T47D (cell line): ENCODE measurements at regions not wholly inside any gene's neighbourhood (a gene's known extent, or its start where the extent isn't known, plus 50 kb on each side); places are given as distances from the start of the nearest gene placed in this dataset.
"Not testable (repeated sequence)": the region's sequence is repeated elsewhere in the genome, so short reads cannot be mapped to it uniquely, and the experiment has no call there.

Experiments
- DNase-seq, 2 experiments: peaks; one replicate each; pipeline versions ENCODE4 v3.0.0 to v3.0.0-alpha.2; 2011 to 2012; ENCODE audit warnings: low read depth in 1 of 2, low spot score in 1 of 2
- JUND ChIP-seq: IDR thresholded peaks from 2 replicates; pipeline ENCODE4 v1.6.1; 2012; ENCODE audit warnings: low read depth
- in situ Hi-C: cut with HindIII; loops from 2 replicates; pipeline ENCODE4 v1.10.0; 2016; ENCODE audit warnings: low sequenced_read_pairs, low pct_unique_long_range_greater_than_20kb

DNA sequence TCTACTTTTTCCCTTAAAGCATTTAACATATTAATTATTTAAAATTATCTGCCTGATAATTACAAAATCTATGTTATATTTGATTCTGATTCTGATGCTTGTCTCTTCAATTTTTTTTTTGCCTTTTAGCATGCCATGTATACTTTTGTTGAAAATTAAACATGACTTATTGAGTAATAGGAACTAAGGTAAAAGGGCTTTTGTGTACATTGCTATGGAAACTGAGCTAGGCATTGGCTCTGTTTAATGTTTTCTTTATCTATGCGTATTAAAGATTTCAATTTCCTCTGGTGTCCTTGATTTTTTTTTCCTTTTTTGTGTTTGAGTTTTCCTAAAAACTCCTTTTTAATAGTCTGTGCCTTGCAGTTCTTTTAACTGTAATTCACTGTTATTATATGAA, 805.2 kb downstream of the DHX35 start:
- TF ChIP-seq JUND = no peak
- no peak for DNase-seq
- in situ Hi-C loops = no loop called here

DNA sequence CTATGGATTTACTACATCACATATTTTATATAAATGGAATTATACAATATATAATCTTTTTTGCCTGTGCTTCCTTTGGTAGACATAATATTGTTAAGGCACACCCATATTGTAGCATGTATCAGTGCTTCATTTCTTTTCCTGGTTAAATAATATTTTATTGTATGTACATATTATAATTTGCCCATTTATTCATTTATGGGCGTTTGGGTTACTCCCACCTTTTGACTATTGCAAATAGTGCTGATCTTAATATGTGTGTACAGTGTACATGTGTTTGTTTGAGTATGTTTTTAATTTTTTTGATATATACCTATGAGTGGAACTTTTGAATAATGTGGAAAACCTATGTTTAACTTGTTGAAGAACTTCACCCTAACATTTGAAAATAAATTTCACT, 804.2 kb downstream of the DHX35 start:
- no peak for DNase-seq
- in situ Hi-C loops = no loop called here
- no peak for TF ChIP-seq JUND

DNA sequence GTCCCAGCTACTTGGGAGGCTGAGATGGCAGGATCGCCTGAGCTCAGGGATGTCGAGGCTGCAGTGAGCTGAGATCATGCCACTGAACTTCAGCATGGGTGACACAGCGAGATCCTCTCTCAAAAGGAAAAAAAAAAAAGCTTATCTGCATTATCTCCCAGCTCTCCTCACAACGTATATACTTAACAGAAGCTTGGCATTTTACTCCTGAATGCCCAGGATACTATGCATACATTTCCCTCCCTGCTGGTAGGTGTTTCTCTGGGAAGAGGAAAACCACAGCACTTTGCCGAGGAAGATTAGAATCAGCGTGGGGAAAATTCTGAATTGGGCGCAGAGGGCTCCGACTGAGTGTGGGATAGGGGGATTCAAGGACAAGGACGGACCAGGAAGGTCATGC, 800.6 kb downstream of the DHX35 start:
- in situ Hi-C loops = no loop called here
- DNase-seq = no peak
- TF ChIP-seq JUND = no peak

DNA sequence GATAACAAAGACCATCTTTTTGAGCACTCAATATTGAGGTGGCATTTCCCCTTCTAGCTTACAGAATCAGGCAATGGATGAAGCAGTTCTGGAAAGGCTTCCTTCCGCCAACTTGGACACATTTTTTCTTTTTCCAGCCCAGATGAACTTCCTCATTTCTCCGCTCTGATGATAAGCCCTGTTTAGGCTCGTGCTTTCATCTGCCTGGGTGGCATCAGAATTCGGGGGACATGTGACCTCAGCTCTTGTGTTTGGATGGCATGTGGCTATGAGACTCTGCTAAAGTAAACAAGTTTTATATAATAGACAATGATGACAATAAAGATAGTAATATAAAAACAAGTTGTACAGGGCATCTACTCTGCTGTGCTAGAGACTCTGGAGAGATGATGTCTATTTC, 796.7 kb downstream of the DHX35 start:
- DNase-seq = no peak
- in situ Hi-C loops = no loop called here
- TF ChIP-seq JUND = no peak

DNA sequence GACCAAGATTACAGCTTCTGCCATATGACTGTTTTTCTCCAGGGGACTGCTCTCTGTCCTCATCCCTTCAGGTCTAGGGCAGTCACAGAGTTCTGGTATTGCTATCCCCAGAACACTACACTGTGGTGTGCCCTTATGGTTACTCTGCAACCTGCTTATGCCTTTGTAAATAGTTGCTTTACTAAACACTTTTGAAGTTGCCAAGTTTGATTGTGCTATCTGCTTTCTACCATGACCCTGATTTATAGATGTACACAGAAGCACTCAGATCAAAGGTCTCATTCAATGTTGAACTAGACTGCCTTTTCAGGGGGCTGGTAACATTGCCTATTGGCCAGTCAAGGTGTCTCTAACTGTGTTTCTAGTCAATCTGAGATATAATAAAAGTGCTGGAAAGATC, 794.7 kb downstream of the DHX35 start:
- TF ChIP-seq JUND = no peak
- no peak for DNase-seq
- in situ Hi-C loops = no loop called here

DNA sequence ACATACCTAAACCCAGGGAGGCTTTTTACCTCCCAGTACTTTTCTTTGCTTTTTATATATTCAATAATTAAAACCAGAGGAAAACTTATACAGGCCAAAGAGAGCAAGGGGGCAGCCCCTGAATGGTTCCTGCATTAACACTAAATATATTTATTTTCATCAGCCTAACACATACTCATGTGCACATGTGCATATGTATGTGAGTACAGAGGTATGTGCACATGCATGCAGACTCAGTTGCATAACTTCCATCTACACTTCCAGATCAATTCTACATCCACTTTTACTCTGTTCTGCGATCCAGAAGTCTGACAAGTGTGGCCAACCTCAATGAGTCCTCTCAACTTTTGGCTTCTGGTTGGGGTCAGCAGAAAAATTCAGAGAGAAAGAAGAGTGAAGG, 794.2 kb downstream of the DHX35 start:
- no peak for DNase-seq
- TF ChIP-seq JUND = no peak
- in situ Hi-C loops = no loop called here

DNA sequence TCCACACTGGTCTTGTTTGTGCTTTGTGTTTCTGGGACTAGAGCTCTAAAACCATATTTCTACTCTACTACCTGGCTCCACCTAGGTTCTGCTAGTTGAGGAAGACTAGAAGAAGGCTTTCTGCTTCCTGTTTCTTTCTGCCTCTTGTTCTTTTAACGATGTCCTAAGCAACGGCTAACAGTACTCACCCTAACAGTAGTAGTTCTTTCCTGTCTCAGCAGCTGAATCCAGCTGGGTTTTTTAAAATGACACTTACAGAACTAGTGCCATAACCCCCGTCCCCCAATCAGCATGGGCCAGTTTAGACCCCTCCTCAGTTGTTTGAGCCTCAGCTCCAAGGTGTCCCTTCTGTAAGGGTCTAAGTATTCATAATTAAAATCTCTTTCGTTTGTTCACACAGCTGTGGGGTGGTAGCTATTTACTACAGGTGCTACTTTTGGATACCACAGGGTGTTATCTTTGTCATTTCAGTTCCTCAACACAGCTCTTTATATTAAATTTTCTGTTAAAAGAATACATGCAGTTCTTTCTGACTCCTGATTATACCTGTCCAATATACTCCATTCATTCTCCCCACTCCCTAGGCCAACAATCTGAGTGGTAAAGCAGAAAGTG, 790.2 kb downstream of the DHX35 start:
- no peak for DNase-seq
- in situ Hi-C loops = no loop called here
- no peak for TF ChIP-seq JUND

DNA sequence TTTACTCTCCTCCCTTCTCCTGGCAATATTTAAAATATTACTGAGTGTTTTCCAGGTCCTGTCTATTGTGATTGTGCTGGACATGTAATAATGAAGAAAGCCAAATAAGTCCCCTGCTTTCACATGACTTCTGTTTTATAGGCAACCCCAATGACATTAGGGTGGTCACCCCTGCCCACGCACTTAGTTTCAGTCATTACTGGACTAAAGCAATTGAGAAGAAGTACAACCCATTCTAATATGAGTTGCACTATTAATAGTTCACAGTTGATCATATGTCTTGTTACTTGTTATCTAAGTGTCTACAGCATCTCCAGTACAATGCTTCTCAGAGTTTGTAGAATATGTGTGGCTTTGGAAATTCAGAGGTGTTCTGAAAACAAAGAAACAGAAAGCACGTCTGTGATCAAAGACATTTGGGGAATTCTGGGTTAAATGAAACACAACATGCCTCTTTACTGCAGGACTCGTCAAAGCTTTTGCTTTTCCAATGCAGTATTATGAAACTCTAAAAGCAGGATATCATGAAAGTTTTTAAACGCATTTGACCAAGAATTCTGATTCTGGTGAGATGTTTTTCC, 789.5 kb downstream of the DHX35 start:
- in situ Hi-C loops = no loop called here
- DNase-seq = no peak
- no peak for TF ChIP-seq JUND

DNA sequence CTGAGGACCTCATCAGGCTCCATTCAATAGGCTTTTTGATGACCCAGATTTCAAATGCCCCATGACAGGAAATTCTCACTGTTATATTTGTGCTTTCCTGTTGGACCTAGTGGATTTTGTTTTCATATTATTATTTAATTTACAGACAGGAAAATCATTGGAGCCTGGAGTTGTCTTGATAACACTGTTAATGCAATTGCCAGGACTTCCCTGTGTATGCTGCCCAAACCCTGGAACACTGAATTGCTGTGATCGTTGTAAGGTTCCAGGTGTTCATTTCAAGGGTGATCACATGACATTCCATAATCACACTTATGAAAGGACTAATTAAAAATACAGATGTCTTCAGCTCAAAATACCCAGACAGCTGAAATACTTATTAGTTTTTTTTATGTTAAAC, 783.2 kb downstream of the DHX35 start:
- in situ Hi-C loops = no loop called here
- no peak for TF ChIP-seq JUND
- no peak for DNase-seq

DNA sequence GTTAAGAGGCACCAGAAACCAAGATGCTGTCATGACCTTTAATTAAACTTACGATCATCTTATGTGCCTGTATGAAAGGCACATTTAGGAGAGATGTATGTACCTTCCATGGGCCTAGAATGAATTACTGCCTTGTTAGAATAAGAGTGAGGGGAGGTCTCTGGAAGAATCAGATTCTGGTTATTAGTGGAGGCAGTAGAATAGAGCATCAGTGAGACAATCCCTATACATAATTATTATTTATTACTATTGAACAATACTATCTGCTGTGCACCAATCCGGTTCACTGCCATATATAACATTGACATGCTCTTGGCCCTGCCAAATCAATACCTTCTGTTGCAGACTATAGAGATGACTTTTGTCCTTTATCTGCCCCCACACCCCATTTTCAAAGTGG, 776.5 kb downstream of the DHX35 start:
- TF ChIP-seq JUND = no peak
- in situ Hi-C loops = no loop called here
- no peak for DNase-seq

DNA sequence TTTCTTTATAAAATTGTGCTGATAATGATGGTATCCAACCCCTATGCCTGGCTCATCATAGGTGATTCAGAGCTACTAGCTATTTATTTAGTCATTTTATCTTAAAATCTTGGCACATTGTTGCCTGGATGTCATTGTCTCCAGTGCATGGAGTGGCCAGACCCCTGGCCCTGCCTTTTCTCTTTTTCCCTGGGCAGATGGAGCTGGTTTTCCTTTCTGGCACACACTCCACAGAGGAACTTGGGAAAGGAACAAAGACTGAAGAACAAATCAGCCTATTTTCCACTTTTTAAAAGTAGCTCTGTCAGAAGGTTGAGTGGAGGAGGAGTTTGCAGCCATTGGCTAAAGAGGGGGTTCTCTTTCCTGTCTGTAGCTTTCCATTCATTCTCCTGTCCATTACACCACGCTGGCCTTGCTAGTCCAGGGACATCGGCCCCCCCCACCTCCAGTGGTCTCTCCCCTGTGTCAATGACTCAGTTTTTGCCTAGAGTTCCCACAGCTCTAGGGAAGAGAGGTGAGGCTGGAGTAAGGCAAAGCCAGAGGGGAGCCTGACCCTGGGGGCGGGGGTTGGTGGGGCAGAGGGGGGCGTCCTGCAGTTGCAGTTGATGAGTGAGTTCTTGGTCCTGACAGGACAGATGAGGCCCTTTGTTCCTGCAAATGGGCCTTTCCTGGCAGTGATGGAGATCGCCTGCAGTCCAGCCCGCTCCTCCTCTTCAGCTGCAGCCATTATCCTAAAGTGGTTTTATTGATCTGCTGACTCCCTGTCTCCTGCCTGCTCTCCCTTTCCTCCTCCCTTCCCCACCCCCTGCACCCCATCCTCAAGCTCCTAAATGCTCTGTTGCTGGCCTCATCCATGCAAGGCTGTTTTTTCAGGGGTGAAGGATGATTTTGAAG, 774.5 kb downstream of the DHX35 start:
- no peak for DNase-seq
- no peak for TF ChIP-seq JUND
- in situ Hi-C loops = no loop called here

DNA sequence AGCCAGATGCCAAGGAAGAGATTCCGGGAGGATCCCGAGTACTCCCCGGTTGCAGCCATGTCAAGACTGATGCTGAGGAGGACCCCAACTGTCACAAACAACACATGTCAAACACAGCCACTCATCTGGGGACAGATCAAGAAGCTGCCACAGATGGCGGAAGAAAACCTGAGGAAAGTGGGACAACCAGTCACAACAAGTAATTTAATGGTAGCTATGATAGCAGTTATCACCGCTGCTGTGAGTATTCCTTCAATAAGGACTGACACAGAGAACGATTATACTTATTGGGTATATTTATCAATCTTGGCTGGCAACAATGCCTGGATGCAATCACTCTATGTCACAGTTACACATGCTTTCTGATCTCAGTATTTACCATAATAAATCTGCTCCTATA, 763.4 kb downstream of the DHX35 start:
- DNase-seq, in situ Hi-C loops: not testable (repeated sequence)

DNA sequence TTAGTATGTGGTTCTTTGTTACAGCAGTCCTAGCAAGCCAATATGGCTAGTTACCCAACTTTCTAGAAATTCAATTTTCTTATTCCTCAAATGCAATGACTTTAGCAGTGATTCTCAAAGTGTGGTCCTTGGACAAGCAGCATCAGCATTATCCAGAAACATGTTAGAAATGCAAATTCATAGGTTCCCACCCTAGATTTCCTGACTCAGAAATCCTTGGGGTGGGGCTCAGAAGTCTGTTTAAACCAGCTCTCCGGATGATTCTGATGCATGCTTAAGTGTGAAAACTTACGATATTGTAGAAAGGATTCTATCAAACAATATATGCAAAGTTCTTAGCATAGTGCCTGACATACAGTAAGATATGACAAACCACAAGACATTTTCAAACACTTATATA, 757.1 kb downstream of the DHX35 start:
- no peak for TF ChIP-seq JUND
- no peak for DNase-seq
- in situ Hi-C loops = no loop called here

DNA sequence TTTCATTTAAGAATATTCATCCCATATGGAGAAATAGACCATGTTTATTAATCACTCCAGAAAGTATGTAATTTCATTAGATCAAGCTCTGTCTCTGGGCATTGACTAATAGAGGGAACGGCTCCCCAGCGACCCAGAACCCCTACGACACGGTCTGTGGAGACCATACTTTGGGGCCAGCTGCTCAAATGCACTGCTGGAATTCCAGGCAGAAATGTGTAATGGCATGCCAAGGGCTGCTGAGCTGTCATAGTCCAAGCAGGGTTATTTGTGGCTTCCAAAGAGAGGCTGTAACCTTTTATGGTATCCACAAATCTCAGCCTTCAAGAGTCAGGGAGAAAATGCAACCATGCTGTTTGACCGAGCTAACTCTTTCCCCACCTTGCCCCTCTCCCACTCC, 755.8 kb downstream of the DHX35 start:
- in situ Hi-C loops = no loop called here
- no peak for TF ChIP-seq JUND
- DNase-seq = no peak
